H1 (cell line): ENCODE measurements at regions not wholly inside any gene's neighbourhood (a gene's known extent, or its start where the extent isn't known, plus 50 kb on each side); places are given as distances from the start of the nearest gene placed in this dataset.

ENCODE experiments used
- SUZ12 ChIP-seq: fragments of 200-600 bp; sonication (generic); IDR thresholded peaks from 2 replicates; pipeline ENCODE4 v1.6.1; 2012; ENCODE audit warnings: mild to moderate bottlenecking, inconsistent platforms, low read length, moderate library complexity, mixed read lengths
- TCF12 ChIP-seq: IDR thresholded peaks from 2 replicates; pipeline ENCODE4 v1.6.1; 2011; ENCODE audit warnings: low read depth, mild to moderate bottlenecking, low read length

DNA sequence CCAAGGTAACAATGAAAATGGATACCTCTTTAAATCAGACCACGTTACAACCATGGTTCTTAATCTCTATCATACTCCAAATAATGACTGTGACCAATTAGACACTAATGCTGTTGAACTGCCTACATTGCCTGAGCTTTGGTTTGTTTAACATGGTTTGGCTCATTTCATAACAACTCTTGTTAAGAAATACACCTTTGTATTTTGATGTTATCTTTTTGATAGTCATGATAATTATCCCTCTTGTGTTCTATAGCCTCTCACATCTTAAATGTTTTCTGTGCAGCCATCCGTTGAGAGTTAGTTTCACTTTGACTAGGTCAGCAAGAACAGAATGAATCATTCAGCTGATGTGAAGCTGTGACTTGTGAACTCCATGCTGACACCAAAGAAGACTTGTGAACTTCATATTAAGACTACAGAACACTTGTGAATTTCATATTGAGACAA, 75.5 kb upstream of the RERGL start (continued):
- no peak for TF ChIP-seq SUZ12
- no peak for TF ChIP-seq TCF12
